ENCODE measurements at regions not wholly inside any gene's neighbourhood (a gene's known extent, or its start where the extent isn't known, plus 50 kb on each side); places are given as distances from the start of the nearest gene placed in this dataset.

DNA sequence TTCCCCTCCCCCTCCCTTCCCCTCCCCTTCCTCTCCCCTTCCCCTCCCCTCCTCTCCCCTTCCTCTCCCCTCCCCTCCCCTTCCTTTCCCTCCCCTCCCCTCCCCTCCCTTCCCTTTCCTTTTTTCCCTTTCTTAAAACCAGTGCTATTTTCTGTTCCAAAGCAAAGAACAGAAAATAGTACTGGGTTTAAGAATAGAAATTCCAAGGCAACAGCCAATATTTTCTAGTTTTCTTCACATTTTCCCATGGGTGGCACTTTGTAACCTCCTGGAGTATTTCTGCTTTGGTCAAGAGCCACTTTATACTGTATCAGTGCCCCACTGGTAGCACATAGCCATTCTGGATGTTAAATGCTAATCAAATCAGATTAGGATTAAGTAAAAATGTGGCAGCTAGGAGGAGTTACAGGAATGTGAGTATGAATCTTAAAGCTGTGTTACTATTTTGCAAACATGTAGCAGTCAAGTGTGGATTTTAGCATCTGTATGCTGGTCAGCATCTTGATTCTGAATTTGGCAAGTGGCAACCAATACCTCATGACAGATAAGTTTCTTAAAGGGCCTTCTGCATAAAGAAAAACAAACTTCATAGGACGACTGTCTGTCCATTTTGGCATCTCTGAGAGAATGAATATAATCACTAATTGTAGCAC lies 126.4 kb downstream of the CEP57L1 start:
- TF ChIP-seq, protein P1, sequence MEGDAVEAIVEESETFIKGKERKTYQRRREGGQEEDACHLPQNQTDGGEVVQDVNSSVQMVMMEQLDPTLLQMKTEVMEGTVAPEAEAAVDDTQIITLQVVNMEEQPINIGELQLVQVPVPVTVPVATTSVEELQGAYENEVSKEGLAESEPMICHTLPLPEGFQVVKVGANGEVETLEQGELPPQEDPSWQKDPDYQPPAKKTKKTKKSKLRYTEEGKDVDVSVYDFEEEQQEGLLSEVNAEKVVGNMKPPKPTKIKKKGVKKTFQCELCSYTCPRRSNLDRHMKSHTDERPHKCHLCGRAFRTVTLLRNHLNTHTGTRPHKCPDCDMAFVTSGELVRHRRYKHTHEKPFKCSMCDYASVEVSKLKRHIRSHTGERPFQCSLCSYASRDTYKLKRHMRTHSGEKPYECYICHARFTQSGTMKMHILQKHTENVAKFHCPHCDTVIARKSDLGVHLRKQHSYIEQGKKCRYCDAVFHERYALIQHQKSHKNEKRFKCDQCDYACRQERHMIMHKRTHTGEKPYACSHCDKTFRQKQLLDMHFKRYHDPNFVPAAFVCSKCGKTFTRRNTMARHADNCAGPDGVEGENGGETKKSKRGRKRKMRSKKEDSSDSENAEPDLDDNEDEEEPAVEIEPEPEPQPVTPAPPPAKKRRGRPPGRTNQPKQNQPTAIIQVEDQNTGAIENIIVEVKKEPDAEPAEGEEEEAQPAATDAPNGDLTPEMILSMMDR (IDR thresholded peaks at IDR 0.05) = no peak
- no peak for TF ChIP-seq POLR2A (IDR thresholded peaks at IDR 0.05)
